ENCODE measurements at regions not wholly inside any gene's neighbourhood (a gene's known extent, or its start where the extent isn't known, plus 50 kb on each side); places are given as distances from the start of the nearest gene placed in this dataset.

DNA sequence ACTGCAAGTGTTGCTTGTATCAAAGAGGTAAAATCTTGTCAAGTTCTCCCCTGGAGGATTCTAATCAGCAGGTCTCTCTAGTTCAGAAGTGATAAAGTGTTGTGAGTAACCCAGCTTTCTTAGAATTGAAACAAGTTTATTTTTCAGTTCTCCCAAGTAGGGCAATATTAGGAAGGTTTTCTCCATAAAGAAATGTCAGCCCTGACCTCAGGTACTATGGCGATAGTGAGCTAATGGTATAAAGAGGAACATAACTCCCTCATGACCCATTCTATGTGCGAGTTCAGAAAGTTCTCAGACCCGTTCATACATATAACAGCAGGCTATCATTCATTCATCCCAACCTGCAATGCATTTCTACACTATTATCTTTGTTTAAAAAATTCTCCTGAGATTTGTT, 421.1 kb upstream of the SETBP1 start:
- no peak for DNase-seq (ENCODE audit: low read depth in 4 of 4, low spot score in 3 of 4)

DNA sequence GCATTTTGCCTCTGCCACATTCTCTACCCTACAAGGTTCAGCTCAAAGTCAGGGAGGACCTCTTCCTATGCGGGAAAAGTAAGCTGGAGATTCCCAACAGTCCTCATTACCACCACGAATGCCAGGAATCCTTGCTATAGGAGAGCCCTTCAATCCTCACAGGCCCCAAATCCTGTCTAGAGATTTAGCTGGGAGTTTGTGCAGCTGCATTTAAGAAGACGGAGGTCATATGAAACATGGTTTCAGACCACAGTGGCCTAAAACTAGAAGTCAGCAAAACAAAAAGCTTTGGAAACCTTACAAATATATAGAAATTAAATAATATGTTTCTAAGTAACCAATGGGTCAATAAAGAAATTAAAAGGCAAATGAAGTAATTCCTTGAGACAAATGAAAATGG, 415.3 kb upstream of the SETBP1 start:
- DNase-seq (ENCODE audit: low read depth in 4 of 4, low spot score in 3 of 4): no peak

DNA sequence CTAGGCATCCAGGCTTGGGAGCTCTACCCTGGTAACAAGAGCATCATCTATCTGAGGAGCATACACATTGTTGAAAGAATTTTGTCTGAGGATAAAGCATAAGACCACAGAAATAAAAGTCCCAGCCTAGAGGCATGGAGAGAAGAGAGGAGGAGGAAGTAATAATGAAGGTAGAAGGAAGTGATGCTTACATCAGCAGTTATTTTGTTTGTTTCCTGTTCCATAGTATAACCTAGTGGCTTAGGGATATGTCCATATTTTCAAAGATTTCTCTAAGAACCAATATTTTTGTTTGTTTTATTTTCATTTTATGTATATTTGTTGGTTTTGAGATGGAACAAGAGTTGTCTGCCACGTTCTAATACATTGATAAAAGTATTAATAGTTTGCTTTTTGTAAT, 407.4 kb upstream of the SETBP1 start:
- DNase-seq (ENCODE audit: low read depth in 4 of 4, low spot score in 3 of 4): no peak

DNA sequence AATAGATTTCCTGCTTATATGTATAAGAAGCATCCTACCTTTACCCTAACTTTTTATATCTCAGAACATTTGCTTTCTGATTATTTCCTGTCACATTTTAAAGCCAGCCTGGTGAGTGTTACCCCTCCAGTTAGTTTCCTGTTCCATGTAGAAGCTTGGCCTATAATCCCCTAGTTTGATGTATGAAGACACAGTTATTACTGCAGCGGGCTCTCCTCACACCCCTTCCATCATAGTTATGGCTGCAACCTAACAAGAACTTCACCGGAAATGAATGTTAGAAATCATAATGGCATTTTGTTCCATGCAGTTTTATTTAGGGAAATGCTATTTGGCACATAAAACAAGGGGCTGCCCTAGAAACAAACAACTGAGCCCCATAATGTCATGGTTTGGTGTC, 400.2 kb upstream of the SETBP1 start:
- DNase-seq (ENCODE audit: low read depth in 4 of 4, low spot score in 3 of 4): peak in 1 of 4 donors; percentile 3

DNA sequence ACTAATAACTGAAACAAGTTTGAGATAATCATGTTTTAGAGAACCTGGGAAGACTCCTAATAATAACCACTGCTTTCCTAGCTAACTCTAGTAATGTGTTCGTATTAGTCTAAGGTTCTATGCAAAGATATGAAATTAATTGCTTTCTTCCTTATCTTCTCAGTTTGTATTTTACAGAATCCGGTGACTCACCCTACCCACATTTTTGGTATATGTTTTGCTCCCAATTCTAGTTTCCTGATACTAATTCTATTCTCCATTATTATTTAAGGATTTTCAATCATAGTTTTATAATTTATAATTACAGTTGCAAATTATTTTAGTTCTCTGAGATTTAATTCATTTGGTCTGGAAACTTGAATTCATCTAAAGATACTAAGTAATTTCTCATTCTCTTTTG, 394.6 kb upstream of the SETBP1 start:
- no peak for DNase-seq (ENCODE audit: low read depth in 4 of 4, low spot score in 3 of 4)

DNA sequence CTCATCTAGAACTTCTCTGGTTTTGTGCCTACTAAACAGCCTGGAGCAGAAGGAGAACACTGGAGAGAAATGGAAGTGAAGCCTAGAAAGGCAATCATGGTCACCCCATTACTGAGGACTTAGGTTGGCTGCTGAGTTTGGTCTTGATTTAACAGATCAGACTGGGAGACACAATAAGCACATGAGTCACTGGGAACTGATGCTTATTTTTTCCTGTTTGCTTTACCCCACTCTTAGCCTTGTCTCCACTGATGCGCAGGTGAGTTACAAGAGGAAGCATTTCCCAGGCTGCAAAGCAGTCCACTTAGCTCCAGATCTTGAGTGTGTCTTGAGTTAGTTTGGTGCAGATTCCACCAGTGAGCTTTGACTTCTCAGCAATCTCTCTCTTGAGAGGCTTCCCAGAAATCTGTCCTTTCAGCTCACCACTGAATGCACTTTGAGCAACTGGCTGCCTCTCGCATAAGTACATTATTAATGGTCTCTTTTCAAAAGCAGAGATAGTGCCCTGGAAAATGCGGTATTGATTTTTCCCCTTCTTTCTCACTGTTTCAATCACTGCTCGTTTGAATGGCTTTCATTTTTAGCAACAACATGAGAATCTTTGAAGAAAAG, 390.2 kb upstream of the SETBP1 start:
- DNase-seq (ENCODE audit: low read depth in 4 of 4, low spot score in 3 of 4): no peak

DNA sequence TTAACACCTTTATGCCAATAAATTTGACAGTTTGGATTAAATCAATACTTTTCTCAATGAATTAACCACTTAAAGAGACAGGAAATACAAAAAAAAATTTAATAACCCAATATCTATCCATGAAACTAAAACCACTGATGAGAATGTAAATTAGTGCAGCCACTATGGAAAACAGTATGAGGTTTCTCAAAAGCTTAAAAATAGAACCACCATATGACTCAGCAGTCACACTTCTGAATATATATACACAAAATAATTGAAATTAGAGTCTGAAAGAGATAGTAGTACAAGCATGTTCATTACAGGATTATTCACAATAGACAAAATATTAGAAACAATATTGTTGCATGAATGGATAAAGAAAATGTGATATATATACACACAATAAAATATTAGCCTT, 382.1 kb upstream of the SETBP1 start:
- DNase-seq (ENCODE audit: low read depth in 4 of 4, low spot score in 3 of 4): no peak

DNA sequence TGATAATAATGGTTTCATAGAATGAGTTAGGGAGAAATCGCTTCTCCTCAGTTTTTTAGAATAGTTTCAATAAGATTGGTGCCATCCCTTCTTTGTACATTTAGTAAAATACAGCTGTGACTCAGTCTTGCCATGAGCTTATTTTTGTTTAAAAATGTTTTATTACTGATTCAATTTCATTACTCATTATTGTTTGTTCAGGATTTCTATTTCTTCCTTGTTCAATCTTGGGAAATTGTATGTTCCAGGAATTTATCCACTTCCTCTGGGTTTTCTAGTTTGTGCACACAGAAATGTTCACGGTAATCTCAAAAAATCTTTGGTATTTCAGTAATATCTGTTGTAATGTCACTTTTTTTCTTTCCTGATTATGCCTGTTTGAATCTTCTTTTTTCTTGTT, 371.5 kb upstream of the SETBP1 start:
- DNase-seq (ENCODE audit: low read depth in 4 of 4, low spot score in 3 of 4): no peak

DNA sequence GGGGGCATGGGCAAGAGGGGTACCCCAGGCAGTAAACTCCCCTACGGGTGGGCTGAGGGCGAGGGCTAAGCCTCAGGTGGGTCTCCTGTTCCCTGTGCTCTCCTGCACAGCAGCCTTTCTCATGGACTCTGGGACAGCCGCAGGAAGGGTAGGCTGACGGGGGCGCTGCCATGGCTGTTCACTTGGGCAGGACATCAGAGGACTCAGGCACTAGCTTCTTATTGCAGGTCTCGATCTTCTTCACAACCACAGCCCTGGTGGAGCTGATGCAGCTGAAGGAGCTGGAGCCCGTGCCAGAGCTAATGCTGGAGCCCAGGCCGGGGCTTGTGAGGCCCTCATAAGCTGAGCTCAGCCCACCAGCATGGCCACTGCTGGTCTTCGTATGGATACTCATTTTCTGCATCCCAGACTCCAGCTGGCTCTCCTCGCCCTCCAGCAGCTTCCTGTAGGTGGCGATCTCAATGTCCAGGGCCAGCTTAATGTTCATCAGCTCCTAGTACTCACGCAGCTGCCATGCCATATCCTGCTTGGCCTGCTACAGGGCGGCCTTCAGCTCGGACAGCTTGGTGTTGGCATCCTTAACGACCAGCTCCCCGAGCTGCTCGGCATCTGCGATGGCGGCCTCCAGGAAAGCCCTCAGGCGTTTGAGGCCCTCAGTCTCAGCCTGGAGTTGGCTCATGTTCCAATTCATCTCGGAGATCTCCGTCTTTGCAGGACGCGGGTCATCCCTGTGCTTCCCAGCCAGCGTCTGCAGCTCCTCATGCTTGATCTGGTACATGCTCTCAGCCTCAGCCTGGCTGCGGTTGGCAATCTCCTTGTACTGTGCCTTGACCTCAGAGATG, 359.8 kb upstream of the SETBP1 start:
- DNase-seq (ENCODE audit: low read depth in 4 of 4, low spot score in 3 of 4): no peak

DNA sequence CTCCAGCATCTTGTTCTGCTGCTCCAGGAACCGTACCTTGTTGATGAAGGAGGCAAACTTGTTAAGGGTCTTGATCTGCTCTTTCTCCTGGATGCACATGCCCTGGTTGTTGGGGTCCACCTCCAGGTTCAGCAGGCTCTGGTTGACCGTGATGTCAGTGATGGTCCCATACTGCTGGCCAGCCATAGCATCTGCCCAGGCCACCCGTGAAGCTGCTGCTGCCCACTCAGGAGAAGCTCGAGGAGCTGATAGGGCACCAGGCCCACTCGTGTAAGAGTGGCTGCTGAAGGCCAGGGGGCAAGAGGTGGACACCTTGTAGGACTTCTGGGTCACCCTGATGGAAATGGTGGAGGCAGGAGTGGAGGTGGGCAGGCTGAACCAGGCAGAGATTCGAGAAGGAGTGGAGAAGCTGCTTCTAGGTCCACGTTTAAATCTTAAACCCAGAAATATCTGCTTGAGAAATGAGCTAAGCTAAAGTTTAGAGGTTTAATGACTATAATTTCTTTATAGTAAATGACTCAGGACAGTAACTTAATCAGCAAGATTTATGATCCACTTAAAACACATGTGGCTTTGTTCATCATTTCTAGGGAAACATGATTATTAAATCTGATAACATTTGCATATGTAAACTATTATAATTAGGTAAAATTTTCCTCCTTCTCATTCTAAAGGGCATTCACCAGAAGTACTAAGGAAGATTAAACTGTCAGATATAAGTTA, 358.7 kb upstream of the SETBP1 start:
- DNase-seq (ENCODE audit: low read depth in 4 of 4, low spot score in 3 of 4): no peak

DNA sequence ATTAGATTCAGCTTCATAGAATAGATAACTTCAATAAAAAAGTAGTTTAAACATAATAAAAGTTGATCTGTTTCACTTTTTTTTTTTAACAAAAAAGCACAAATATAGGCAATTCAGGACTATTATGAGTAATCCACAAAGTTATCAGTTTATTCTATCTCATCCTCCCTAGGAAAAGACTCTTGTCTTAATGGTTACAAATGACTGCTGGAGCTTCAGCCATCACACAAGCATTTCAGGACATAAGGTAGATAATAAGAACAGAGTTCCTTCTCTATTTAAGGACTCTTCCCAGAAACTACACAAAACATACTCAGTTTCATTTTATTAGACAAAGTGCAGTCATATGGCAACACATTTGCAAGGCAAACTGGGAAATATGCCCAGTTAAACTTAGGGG, 357.6 kb upstream of the SETBP1 start:
- DNase-seq (ENCODE audit: low read depth in 4 of 4, low spot score in 3 of 4): no peak

DNA sequence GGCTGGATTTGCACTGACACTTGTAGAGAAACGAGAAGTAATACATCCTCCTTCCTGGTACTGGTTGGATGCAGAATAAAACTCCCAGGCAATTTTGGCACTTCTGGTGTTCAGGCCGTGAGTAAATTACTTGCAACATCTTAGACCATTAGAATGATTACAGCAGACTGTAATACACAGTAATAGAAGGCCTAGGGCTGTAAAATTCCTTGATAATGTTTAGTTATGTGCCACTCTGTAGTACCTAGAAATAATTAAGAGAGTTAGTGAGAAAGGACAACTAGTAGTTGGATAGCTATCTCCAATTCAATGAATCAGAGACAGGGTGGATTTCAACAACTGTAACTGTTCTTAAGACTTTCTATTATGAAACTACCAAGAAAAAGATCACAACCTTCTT, 356.3 kb upstream of the SETBP1 start:
- DNase-seq (ENCODE audit: low read depth in 4 of 4, low spot score in 3 of 4): no peak

DNA sequence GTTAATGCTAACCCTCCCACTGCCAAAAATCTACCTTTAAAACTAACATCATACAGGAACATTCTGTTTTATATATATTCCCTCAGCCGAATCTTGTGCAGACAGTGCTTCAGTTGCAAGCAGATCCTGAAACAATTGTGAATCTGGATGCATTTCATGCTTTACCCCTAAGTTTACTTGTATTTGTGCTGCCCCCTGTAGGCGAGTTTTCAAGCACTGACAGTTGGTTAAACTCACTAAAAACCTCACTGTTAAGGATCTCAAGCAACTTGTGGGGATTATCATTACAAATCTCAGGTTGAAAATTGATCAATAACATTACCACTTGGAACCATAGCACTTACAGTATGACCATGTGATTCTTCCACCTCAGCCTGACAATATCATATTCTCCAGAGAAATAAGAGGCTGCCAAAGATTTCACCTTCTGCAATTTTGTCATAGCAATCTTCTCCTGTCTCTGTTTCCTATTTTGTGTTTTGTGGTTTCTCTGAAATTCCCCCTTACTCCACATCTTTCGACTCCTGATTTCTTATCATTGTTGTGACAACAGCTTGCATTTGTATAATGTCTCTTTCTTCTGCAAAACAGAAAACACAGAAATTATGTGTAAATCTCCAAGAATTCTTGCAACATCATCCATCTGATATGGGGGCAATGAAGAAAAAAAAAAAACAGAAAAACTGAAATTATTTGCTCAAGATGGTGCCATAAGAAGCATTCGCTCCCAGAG, 354.6 kb upstream of the SETBP1 start:
- peak; percentile 14 to 29 (median 18) for DNase-seq (ENCODE audit: low read depth in 4 of 4, low spot score in 3 of 4)

DNA sequence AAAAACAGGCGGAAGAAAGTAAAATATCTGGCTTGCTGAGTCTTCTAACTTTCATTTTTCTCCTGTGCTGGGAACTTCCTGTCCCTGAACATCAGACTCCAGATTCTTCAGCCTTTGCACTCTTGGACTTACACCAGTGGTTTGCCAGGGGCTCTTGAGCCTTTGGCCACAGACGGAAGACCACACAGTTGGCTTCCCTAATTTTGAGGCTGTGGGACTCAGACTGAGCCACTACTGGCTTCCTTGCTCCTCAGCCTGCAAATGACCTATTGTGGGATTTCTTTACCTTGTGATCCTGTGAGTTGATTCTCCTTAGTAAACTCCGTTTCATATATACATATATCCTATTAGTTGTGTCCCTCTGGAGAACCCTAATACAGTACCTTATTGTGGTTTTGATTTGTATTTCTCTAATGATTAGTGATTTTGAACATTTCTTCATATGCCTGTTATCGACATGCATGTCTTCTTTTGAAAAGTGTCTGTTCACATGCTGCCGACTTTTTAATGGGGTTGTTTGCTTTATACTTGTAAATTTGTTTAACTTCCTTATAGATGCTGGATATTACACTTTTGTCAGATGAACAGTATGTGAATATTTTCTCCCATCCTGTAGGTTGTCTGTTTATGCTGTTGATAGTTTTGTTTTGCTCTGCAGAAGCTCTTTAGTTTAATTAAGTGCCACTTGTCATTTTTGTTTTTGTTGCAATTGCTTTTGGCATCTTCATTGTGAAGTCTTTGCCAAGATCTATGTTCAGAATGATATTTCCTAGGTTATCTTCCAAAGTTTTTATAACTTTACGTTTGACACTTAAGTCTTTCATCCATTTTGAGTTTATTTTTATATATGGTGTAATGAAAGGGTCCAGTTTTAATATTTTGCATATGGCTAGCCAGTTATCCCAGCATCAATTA, 348.8 kb upstream of the SETBP1 start:
- DNase-seq (ENCODE audit: low read depth in 4 of 4, low spot score in 3 of 4): no peak

DNA sequence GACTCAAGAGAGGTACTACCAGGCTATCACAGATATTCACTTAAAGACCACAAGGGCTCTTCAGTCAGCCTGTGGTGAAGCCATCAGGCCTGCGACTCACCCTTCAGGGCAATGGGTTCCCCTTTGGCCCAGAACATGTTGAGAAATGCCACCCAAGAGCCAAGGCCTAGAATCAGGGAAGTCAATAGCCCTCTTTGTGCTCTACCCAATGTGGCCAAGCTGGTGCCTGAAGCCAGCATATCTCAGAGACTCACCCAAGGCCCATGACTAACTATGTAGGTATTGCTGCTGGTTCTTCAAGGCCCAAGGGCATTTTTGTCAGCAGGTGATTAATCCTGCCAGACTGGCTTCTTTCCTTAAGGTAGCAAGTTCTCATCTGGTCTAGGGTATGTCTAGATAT, 338.9 kb upstream of the SETBP1 start:
- DNase-seq (ENCODE audit: low read depth in 4 of 4, low spot score in 3 of 4): no peak

DNA sequence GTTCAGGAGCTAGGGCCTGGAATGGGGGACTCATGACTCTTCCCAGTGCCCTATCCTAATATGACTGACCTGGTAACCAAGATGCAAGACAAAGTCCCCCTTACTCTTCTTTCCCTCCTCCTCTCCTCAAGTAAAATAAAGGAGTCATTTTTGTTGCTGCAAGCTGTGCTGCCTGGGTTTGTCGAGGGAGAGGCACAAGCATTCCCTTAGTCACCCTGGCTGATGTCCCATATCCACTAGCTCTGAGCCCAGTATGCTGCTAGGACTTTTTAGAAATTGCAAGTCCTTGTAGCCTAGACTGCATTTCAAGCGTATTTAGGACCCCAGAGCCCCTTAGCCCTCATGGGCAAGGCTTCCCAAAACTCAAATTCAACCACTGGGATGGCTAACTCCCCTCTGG, 338.5 kb upstream of the SETBP1 start:
- DNase-seq (ENCODE audit: low read depth in 4 of 4, low spot score in 3 of 4): no peak

DNA sequence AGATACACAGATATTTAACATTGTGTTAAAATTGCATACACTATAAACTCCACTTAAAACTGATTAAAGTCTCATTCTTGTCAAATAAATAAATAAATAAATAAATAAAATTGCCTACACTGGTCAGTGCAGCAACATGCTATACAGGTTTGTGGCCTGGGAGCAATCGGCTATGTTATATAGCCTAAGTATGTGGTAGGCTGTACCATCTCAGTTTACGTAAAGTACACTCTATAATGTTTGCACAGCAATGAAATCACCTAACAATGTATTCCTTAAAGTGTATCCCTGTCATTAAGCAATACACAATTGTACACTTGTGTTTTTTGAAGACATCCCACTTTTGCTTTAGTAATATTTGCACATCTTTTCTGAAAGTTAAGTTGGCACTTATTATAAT, 337.7 kb upstream of the SETBP1 start:
- no peak for DNase-seq (ENCODE audit: low read depth in 4 of 4, low spot score in 3 of 4)

DNA sequence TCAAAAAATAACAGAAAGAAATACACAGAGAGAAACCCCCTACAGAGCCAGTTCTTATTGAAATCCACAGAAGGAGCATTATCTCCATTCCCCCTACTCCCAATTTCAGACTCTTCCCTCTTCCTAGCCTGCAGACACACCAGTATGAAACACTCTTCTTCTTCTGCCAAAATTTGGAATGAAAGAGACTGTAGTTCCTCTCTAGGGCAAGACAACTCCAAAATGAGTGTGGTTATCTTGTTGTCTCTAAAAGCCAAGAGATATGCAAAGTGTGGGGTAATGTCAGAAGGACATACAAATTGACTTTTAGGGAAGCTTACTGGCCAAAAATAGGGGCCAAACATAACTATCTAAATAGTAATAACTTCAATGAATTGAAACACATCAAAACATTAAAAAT, 337.1 kb upstream of the SETBP1 start:
- no peak for DNase-seq (ENCODE audit: low read depth in 4 of 4, low spot score in 3 of 4)

DNA sequence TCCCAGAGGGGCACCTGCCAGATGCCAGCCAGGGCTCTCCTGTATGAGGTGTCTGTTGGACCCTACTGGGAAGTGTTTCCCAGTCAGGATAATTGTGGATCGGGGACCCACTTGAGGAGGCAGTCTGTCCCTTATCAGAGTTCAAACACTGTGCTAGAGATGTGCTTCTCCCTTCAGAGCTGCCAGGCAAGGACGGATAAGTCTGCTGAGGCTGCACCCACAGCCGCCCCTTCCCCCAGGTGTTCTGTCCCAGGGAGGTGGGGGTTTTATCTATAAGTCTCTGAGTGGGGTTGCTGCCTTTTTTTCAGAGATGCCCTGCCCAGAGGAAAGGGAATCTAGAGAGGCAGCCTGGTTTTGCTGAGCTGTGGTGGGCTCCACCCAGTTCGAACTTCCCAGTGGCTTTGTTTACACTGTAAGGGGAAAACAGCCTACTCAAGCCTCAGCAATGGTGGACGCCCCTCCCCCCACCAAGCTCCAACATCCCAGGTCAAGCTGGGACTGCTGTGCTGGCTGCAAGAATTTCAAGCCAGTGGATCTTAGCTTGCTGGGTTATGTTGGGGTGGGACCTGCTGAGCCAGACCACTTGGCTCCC, 324.0 kb upstream of the SETBP1 start:
- no peak for DNase-seq (ENCODE audit: low read depth in 4 of 4, low spot score in 3 of 4)

DNA sequence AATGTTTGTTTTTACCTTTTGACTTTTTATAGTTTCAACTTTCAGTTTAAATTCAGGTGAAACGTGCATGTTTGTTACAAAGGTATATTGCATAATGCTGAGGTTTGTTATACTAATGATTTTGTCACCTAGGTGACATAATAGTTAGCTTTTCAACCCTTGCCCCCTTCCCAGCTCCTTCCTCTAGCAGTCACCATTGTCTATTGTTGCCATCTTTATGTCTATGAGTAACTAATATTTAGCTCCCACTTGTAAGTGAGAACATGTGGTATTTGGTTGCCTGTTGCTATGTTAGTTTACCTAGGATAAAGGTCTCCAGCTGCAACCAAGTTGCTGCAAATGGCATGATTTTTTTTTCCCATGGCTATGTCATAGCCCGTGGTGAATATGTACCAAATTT, 322.3 kb upstream of the SETBP1 start:
- no peak for DNase-seq (ENCODE audit: low read depth in 4 of 4, low spot score in 3 of 4)

Measured in left renal pelvis (tissue), 4 donors.